Activated CD8-positive, alpha-beta memory T cell treated with anti-CD3 and anti-CD28 coated beads for 1 hour (primary cell): ENCODE measurements at regions not wholly inside any gene's neighbourhood (a gene's known extent, or its start where the extent isn't known, plus 50 kb on each side); places are given as distances from the start of the nearest gene placed in this dataset.

Experiments used
- DNase-seq, 2 donors: peaks; one replicate each; pipeline ENCODE4 v3.0.0-alpha.2; 2020; ENCODE audit warnings: low read depth in 1 of 2; ENCODE audit errors: extremely low read depth in 1 of 2

DNA sequence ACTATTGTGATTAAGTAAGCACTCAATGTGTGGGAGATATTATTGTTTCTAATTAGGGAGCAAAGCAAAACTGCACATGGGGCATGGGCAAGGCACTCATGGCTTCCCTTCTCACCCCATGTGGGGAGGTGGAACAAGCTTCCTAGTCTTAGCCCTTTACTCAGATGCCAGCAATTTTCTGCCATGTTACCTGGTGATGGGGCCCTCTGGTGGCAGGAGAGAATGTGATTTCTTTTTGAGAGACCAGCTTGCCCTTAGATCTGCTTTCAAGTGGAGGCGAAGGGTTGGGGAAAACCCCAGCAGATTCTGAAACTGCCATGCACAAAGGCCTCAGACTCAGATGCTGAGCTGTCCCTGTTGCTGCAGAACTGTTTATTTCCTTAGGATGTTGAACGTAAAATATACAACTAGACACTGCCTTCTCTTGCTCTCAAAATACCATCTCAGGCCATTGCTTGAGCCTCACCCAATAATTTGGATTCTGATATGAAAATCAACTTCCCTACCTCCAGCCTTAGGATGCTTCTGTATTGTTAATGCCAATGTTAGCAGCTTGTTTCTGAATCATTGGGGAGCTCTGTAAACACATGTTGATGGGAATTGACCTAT lies 130.2 kb upstream of the TPRG1 start:
- DNase-seq = peak; percentile 34 to 43

DNA sequence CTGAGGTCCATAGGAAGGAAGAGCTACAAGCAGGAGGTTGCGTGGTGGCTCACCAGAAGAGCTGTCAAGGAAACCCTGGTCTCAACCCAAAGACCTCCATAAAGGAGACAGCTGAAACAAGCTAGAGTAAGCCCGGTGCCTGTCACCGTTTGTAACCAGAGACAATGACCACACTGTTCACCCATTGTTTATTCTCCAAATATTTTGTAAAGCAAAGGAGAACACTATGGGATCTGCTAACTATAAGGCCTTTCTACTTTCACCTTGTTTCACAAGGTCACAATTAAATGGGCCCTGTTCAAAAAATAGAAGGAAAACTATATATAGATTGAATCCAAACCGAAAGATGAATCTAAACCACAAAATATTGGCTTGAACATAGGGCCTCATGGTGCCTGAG lies 128.9 kb upstream of the TPRG1 start:
- DNase-seq = no peak

DNA sequence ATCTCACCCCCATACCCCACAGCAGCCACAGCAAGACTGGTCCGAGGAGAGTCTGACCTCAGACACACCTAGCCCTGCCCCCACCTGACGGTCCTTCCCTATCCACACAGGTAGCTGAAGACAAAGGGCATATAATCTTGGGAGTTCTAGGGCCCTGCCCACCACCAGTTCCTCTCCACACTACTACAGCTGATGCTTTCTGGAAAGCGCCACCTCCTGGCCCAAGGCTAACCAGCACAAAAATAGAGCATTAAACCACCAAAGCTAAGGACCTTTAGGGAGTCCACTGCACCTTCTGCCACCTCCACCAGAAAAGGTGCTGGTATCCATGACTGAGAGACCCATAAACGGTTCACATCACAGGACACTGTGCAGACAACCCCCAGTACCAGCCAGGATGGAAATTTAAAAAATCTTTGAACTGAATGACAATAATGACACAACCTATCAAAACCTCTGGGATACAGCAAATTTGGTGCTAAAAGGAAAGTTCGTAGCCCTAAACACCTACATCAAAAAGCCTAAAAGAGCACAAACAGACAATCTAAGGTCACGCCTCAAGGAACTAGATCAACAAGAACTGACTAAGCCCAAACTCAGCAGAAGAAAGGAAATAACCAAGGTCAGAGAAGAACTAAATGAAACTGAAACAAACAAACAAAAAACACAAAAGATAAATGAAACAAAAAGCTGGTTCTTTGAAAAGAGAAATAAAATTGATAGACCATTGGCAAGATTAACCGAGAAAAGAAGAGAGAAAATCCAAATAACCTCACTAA lies 122.1 kb upstream of the TPRG1 start:
- DNase-seq = no peak

DNA sequence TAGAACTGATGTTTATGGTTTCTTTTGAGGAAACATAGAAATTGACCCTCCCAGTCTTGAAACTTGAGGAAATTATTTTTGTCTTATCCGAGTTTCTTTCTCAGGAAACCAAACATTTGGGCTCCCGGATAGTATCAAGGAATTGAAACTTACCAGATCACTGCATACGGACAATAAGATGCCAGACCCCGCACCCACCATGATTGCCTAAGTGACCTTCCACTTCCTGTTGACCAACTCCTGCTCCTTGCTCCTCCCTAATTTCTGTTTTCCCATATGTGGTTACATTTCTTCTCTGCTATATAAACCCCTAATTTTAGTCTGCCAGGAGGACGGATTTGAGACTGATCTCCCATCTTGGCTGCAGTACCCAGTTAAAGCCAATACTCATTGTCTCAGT lies 118.4 kb upstream of the TPRG1 start:
- no peak for DNase-seq

DNA sequence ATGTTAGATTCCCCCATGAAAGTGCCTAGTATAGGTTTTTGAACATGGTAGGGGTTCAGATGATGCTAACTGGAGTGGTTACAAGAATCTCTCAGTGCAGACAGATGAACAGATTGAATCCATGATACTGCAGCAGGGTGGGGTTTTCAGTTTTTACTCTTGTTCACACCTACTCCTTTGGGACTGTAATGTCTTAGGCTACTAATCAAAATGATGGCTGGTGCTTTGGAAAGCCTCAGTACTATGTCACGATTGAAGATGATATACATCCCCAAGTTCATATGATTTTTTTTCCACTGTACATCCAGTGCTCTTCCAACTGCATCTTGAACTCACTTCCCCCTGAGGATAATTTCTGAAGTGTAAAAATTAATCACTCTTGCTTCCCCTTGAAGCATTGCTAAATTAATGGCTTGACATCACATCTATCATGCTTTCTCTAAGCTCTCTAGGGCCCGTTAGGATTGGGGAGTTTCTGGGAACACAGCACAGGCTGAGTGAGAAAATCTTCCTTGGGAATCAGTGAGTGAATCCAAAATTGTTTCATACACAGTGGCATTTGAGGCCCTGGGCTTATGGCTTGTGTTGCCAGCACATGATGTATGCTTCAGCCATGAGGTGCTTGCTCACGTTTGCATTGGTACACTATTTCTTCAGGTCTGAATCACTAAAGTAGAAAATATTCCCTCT lies 115.0 kb upstream of the TPRG1 start:
- DNase-seq = no peak

DNA sequence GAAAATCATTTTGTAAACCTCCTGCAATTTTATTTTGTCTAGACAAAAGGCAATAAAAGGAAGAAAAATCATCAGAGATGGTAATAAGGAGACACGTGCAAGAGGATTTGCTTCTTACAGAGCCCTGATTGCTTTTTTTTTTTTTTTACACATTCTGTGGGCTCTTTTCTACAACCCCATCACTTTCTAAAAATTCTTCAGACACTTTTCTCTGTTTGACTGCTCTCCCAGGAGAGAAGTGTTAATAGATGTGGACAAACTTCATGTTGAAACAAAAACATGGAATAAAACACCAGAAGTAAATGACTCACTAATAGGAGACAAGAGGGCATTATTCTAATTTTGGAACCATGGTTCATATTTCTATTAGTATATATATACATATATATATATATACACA lies 114.4 kb upstream of the TPRG1 start:
- no peak for DNase-seq

DNA sequence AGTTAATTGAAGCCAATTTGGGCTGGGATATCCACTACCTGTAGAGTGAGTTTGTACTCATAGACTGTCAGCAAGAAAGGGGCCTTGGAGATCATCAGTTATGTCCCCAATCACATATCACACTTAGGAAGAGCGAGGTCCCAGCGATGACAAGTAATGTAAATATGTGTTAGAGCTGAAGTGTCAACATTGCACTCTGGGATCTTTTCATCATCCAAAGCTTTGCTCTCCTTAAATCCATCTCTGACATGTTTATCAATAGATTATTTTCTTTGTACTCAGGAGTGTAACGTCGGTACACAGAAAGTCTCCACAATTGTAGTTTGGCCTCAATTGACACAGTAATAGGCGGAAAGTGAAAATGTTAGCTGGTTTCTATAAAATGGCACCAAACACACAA lies 113.7 kb upstream of the TPRG1 start:
- no peak for DNase-seq

DNA sequence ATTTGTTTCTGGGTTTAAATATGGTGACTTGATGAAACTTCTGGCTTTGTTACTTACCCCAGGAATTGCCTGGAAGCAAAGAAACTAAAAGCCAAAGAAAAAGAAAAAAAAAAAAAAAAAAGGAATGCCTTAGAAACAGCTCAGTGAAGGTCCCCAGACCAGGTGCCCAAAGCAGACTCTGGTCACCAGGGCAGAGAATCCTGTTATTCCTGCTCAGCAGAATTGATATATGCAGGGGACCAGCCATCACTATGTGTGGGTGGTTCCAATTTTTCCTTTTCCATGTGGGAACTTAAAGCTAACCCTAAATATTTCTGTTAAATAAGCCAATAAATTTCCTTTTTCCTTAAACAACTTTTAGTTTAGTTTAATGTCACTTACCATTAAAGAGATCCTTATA lies 100.8 kb upstream of the TPRG1 start:
- no peak for DNase-seq

DNA sequence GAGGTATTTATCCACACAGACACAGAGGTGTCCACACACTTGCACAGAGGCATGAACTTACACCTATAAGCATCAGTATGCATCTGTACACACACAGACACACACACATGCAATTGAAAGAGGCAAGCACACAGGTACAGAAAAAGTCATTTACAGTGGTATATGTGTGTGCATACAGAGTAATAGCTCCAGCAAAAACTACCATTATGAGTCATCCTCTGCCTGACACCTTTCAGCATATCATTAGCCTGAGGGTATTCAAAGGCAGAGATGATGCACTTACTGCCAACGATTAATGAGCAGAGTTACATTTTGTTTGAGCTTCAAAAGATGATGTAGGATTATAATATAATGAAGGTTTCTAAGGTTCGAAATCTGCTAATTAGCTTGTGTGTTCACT lies 100.3 kb upstream of the TPRG1 start:
- DNase-seq = no peak

DNA sequence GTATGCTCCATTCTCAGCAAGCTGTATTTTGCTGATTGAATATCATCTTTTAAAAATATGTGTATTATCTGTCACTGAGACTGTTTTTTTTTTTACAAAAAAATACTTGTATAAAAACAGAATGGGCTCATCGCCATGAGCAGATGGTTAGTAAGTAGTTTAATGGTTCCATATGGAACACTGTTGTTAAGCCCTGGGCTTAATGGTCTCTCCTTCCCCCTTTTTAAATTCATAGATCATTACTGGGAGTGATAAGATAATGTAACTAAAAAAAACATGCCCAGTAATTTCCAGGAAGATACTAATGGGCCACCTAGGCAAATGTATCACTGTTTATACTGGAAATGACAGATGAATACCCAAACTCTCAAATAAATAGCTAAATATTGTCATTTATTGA lies 95.3 kb upstream of the TPRG1 start:
- DNase-seq = no peak

DNA sequence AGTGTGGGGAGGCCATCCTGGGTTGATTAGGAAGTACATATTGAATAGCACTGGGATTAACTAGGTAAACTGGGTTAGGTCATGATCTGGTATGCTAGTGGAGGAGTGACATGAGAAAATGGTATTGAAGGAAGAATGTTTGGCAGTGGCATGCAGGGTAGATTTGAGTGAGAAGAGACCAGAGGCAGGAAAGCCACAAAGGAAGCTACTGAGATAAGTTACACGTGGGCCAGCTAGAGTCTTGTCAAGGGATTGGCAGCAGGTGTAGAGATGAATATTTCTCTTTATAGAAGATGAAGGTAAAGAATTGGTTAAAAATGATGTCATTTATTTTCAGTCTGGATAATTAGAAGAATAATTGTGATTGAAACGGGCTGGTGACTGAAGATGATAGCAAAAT lies 91.0 kb upstream of the TPRG1 start:
- DNase-seq = no peak

DNA sequence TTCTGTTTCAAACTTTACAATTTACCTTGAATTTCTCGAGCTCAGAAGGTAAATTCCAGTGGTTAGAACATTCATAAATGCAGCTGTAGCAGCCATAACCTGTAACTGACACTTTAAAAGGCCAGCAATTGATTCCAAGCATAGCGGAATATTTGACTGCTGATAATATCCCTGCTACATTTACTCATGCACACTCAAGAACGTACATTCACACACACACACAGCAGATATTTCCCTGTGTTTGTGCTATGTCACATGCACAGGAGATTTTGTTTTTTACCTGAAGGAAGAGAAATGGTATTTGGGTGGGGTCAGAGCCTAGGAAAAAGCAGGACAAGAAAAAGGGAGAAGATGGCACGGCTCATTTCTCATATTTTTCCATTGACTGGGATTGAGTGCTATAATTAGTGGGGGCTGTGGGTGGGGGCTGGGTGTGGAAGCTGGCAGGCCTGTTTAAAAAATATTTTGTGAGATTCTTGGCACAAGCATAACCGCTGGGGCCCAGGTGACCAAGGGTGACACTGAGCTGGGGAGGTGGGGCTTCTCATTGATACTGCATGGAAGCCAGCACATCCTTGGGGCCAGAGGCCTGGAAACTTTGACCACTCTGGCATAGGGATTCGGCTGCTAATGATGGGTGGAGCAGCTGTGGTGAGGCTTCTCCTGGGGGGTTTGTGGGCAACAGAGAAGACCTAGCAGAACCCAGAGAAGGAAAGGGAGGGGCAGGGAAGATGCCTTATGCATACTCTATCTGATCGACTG lies 88.9 kb upstream of the TPRG1 start:
- no peak for DNase-seq

DNA sequence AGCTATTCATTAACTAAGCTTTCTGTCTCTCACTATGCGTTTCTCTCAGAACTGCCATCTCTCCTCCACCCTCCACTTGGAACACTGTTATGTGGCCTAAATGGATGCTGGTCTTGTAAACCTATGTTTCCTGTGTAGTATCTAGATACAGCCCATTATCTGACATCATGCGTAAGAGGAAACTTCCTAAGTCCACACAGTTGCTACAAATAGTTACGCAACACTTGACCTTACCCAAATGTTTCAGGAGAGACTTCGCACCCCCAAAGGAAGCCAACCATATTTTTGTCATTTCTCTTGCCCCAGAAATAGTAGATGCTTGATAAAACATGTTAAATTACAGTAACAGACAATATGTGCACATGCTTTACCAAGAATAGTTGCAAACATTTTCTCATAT lies 87.2 kb upstream of the TPRG1 start:
- no peak for DNase-seq

DNA sequence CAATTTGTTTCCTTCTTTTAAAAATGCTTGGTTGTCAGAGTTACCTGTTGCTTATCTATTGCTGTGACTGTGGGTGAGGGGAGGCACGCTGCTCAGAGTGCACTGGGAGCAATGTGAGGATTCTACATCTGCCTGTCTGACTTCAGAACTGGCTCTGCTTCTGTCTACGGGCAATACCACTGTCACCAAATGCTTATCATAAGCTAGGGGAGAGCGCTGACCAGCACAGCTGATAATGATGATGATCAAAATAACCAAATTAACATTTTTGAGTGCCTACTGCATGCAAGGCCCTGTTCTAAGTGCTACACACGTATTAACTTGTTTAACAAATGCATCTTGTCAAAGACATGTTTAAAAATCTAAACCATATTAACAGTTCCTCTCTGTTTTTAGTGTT lies 79.2 kb upstream of the TPRG1 start:
- no peak for DNase-seq

DNA sequence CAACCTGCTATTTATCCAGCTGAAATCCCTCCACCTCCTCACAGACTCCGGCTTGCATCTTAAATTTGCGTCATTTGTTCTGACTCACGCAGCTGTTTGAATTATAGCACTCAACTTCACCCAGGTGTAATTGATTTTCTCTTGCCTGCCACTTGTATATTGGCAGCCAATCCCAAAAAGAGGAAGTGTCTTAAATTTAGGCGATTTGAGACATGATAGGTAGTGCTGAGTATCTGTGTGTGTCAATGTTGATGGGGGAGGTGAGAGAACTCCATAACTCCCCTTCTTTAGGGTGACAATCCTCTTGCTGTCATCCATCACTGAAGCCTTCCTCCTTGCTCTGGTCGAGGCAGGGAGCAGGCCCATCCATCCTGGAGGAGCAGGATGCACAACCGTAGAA lies 77.2 kb upstream of the TPRG1 start:
- DNase-seq = no peak

DNA sequence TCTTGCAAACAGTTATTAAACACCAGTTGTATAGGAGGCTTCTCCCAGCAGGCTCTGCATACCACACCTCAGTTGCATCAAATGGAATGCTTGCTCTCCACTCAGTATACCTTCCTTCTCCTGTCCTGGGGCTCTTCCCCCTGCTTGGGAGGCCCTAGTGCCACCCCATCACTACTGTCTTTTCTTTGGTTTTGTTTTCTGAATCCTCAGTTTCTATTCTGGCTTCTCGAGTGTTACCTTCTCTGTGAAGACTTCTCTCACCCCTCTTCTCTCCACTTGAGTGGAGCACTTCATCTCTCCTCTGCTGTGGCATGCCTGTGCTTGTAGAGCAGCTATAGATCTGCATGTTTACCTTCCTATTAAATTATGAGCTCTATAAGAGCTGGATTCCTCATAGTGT lies 75.7 kb upstream of the TPRG1 start:
- no peak for DNase-seq

DNA sequence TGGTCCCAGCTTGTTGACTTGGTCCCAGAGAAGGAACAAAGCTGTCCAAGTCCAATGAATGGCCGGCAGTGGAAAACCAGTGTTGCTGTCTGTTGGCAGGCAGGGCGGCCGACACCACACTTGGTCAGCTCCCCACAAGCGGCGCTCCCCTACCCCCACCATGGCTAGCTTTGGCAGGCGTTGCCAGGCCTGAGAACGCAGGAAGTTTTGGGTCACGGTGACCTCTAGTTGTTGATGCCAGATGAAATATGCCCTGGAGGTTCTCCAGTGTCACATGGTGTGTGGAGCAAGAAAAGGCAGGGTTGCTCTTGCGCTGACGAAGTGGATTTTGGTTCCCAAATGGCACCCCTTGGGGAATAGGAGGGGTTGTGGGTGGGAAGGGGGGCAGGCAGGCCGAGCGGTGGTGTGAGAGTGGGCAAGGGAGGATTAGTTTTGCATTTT lies 72.7 kb upstream of the TPRG1 start:
- DNase-seq = no peak

DNA sequence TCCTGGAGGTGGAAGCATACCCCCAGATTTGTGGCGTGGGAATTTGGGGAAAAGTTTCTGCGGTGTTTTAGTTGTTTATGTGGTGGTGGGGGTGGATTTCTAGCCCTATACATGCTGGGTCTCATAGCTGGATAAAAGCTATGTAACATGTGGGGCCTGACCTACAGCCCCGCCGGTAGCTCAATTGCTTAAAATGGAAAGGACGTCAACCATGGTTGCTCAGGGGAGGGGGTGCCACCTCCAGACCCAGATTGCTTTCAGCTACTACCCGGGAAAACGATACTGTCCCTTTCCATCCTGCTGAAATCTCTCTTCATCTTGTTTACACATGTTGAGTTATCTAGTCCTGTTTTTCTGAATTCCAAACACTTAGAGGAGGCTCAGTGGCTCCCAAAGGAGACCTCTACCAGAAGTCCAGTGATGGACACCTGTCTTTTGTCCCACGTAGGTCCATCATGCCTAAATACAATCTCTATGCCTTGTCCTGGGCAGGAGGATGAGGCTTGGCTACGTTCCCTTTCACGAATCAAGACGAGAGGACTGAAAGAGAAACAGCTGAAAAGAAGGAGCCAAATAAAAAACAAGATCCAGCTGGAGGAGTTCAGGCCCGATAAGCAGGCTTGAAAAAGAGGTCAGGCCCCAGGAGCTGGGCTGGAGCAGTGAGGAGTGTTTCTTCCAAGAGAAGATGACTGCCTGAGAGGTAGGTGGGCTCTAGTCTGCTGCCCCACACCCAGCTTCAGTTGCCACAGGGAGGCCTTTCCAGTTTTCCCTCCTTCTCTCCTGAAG lies 72.1 kb upstream of the TPRG1 start:
- no peak for DNase-seq

DNA sequence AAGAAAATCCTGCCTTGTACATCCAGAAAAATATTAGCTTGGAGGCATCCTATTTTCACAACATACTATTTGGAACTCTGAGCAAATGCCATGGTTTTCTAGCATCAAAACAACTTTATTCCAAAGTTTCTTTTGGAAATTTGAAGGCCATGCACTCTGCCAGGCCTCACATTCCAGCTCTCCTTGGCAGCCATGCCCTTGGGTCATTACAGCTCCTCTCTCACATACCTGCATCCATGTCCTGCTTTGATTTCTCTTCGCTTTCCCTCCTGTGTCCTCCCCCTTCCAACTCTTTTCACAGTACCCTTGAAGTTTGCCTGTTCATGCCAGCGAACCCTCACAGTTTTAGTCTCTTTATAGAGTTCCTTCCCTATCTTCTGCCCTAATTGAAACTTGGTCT lies 70.9 kb upstream of the TPRG1 start:
- no peak for DNase-seq

DNA sequence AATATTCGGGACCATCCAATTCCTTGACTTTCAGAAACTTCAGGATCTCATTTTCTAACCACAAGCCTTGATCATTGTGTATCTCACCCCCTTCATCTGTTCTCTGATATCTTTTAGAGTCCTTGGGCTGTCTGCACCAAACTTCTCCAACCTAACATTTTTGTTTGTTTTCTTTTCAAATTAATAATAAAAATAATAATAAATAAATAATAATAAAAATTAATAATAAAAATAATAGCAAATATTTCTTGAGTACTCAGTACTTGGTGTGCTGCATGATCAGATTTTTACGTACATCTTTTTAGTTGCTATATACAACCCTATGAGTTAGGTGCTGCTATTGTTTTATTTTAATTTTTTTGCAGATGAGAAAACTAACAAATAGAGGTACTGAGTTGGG lies 70.2 kb upstream of the TPRG1 start:
- DNase-seq = no peak

DNA sequence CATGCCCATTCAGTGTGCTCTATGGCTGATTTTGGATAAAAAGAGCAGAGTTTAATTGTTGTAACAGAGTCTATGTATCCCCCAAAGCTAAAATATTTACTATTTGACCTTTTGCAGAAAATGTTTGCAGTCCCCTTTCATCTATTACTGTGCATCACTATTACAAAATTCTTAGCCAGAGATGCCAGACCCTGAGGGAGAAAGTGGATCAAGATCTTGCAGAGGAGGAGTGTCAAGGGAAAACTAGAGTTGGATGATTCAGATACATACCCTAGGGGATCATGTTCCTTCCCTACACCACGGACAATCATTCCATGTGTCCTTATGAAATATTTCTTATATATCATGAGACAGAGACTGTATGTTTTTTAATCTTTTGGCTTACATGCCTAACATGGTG lies 68.6 kb upstream of the TPRG1 start:
- DNase-seq = no peak
